DND-41 (cell line): ENCODE measurements at regions not wholly inside any gene's neighbourhood (a gene's known extent, or its start where the extent isn't known, plus 50 kb on each side); places are given as distances from the start of the nearest gene placed in this dataset.

ENCODE experiments used
- EZH2 ChIP-seq: IDR thresholded peaks from 3 replicates; pipeline ENCODE4 v1.6.1; 2012; ENCODE audit warnings: borderline replicate concordance, low read depth, mild to moderate bottlenecking, moderate library complexity, low read length, inconsistent platforms; ENCODE audit not compliant: severe bottlenecking
- TF ChIP-seq, protein P1 (sequence below): IDR thresholded peaks from 2 replicates; pipeline ENCODE4 v1.5.1; 2012; ENCODE audit warnings: borderline replicate concordance, low read length, moderate library complexity, mild to moderate bottlenecking; ENCODE audit not compliant: poor library complexity, severe bottlenecking; ENCODE audit errors: extremely low read depth

DNA sequence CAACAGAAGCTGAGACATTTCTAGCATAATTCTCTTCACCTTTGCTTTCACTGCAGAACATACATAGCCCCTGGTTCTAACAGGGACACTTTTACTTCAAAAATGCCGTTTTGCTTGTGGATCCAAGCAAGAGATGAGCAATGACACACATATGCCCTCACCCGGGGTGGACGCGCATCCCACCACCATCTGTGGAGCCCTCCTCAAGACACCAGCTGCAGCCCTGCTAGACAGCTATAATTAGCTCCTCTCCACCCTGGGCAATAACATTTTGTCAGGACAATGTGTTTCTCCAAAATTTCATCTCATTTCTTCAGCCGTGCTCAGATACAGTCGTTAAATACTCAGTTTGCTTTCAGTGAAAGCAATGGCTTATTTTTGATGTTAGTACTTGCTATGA, 368.7 kb upstream of the RAB6C start:
- TF ChIP-seq, protein P1, sequence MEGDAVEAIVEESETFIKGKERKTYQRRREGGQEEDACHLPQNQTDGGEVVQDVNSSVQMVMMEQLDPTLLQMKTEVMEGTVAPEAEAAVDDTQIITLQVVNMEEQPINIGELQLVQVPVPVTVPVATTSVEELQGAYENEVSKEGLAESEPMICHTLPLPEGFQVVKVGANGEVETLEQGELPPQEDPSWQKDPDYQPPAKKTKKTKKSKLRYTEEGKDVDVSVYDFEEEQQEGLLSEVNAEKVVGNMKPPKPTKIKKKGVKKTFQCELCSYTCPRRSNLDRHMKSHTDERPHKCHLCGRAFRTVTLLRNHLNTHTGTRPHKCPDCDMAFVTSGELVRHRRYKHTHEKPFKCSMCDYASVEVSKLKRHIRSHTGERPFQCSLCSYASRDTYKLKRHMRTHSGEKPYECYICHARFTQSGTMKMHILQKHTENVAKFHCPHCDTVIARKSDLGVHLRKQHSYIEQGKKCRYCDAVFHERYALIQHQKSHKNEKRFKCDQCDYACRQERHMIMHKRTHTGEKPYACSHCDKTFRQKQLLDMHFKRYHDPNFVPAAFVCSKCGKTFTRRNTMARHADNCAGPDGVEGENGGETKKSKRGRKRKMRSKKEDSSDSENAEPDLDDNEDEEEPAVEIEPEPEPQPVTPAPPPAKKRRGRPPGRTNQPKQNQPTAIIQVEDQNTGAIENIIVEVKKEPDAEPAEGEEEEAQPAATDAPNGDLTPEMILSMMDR: no peak
- no peak for TF ChIP-seq EZH2
